SK-N-SH (cell line): ENCODE measurements at regions not wholly inside any gene's neighbourhood (a gene's known extent, or its start where the extent isn't known, plus 50 kb on each side); places are given as distances from the start of the nearest gene placed in this dataset.

Experiments used
- small RNA-seq, 7 experiments: library from RNA; depleted of rRNA; stranded (forward); fragments of <200 nt; gene quantifications; one replicate each; pipeline ENCODE3, GENCODE V24; 2012

Small RNA genes lying in the stretch of these regions (small RNA-seq; reads per million reads assigned to genes)
- 0 reads per million in 7 experiments for gene RNU6-932P
